NCI-H2171 treated with DMSO at 0.1 percent for 48 hours (cell line): ENCODE measurements at regions not wholly inside any gene's neighbourhood (a gene's known extent, or its start where the extent isn't known, plus 50 kb on each side); places are given as distances from the start of the nearest gene placed in this dataset.
"Not testable (repeated sequence)": the region's sequence is repeated elsewhere in the genome, so short reads cannot be mapped to it uniquely, and the experiment has no call there.

Source experiments
- DNase-seq: peaks from one replicate; lab custom pipeline; 2025; lab: John Stamatoyannopoulos, UW

- DNase-seq = no peak
Measured at GRCh38 chrX:74251006-74251930, 52.7 kb upstream of the ZCCHC13 start.

- DNase-seq = no peak
Measured at GRCh38 chrX:74250574-74250973, 53.4 kb upstream of the ZCCHC13 start.

GRCh38 chrX:74249963-74250362 lies 54.0 kb upstream of the ZCCHC13 start:
- DNase-seq = no peak

- no peak for DNase-seq
Measured at GRCh38 chrX:74248889-74249288, 55.1 kb upstream of the ZCCHC13 start.

GRCh38 chrX:74246524-74246923 lies 57.5 kb upstream of the ZCCHC13 start:
- DNase-seq = no peak

GRCh38 chrX:74242484-74243138 lies 61.4 kb upstream of the ZCCHC13 start:
- no peak for DNase-seq

GRCh38 chrX:74242050-74242449 lies 61.9 kb upstream of the ZCCHC13 start:
- DNase-seq = no peak

- DNase-seq = no peak
Measured at GRCh38 chrX:74238771-74239170, 65.2 kb upstream of the ZCCHC13 start.

GRCh38 chrX:74234818-74235217 lies 69.2 kb upstream of the ZCCHC13 start:
- DNase-seq = no peak

GRCh38 chrX:74232859-74233258 lies 71.1 kb upstream of the ZCCHC13 start:
- peak; percentile 29 for DNase-seq

GRCh38 chrX:74231625-74232024 lies 72.4 kb upstream of the ZCCHC13 start:
- DNase-seq = no peak

GRCh38 chrX:74230094-74230493 lies 73.9 kb upstream of the ZCCHC13 start:
- DNase-seq = no peak

- no peak for DNase-seq
Measured at GRCh38 chrX:74225111-74225510, 78.9 kb upstream of the ZCCHC13 start.

GRCh38 chrX:74220277-74220676 lies 83.7 kb upstream of the ZCCHC13 start:
- no peak for DNase-seq

GRCh38 chrX:74218895-74219294 lies 85.1 kb upstream of the ZCCHC13 start:
- DNase-seq = no peak

GRCh38 chrX:74216421-74216820 lies 87.6 kb upstream of the ZCCHC13 start:
- no peak for DNase-seq

- no peak for DNase-seq
Measured at GRCh38 chrX:74211911-74212310, 92.1 kb upstream of the ZCCHC13 start.

GRCh38 chrX:74207539-74207938 lies 96.4 kb upstream of the ZCCHC13 start:
- no peak for DNase-seq

GRCh38 chrX:74195605-74196004 lies 108.4 kb upstream of the ZCCHC13 start:
- DNase-seq = no peak

- no peak for DNase-seq
Measured at GRCh38 chrX:74195120-74195519, 108.9 kb upstream of the ZCCHC13 start.

GRCh38 chrX:74187211-74187610 lies 116.8 kb upstream of the ZCCHC13 start:
- no peak for DNase-seq

GRCh38 chrX:74183047-74183446 lies 120.9 kb upstream of the ZCCHC13 start:
- not testable (repeated sequence) for DNase-seq

GRCh38 chrX:74181976-74182375 lies 122.0 kb upstream of the ZCCHC13 start:
- DNase-seq = not testable (repeated sequence)
